AG10803 (cell line): ENCODE measurements at regions not wholly inside any gene's neighbourhood (a gene's known extent, or its start where the extent isn't known, plus 50 kb on each side); places are given as distances from the start of the nearest gene placed in this dataset.
A peak's percentile ranks its signal among the peaks of the same experiment; 100 is the strongest.

Source experiments
- DNase-seq: peaks from one replicate; pipeline ENCODE4 v3.0.0; 2010; ENCODE audit warnings: low read depth
- H3K4me3 ChIP-seq: 2 replicates; pipeline ENCODE4 v1.5.1; 2011; ENCODE audit warnings: mild to moderate bottlenecking, low read length, control low read depth
- TF ChIP-seq, protein P1 (sequence below): conservative IDR thresholded peaks from 2 replicates; pipeline ENCODE4 v1.5.1; 2011; ENCODE audit warnings: mild to moderate bottlenecking, low read length, control low read depth, inconsistent platforms

DNA sequence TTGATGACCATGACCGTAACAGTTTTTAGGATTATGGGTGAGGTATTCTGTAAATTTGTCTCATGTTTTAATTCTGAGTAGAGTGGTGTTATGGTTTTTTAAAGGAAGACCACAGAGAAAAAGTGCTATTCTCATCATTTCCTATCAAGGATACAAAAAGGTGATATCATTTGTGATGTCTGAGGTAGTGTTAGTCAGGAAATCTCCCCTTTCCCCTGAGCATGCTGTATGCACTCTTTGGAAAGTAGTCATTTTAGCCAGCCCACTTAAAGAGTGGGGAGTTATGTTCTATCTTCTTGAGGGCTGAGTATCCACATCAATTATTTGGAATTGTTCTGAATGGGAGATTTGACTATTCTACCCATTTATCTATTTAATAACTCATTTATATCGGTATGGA is 414.2 kb upstream of the SLC14A2 start:
- TF ChIP-seq, protein P1, sequence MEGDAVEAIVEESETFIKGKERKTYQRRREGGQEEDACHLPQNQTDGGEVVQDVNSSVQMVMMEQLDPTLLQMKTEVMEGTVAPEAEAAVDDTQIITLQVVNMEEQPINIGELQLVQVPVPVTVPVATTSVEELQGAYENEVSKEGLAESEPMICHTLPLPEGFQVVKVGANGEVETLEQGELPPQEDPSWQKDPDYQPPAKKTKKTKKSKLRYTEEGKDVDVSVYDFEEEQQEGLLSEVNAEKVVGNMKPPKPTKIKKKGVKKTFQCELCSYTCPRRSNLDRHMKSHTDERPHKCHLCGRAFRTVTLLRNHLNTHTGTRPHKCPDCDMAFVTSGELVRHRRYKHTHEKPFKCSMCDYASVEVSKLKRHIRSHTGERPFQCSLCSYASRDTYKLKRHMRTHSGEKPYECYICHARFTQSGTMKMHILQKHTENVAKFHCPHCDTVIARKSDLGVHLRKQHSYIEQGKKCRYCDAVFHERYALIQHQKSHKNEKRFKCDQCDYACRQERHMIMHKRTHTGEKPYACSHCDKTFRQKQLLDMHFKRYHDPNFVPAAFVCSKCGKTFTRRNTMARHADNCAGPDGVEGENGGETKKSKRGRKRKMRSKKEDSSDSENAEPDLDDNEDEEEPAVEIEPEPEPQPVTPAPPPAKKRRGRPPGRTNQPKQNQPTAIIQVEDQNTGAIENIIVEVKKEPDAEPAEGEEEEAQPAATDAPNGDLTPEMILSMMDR, result no peak
- H3K4me3 ChIP-seq, result no peak overlapping the region
- DNase-seq, result no peak

DNA sequence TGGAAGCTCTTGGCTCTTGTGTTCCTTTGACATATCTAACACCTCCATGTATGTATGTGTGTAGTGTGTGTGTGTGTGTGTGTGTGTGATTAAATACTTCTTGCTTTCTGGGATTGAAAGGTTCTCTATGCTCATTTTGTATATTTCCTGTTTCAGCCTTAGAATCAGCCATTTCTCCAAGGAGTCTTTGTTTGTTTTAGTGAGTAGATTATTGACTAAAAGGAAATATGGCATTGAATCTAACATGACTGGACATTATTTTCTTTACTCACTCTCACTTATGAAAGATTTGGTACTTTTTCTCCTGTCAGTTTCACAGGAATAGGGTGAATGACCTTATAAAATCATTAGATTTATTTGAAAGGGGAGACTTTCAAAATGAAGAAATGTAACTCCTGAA is 413.8 kb upstream of the SLC14A2 start:
- TF ChIP-seq, protein P1, result no peak

GRCh38 chr18:45202061-45202460 is 413.2 kb upstream of the SLC14A2 start:
- TF ChIP-seq, protein P1, result no peak
- no peak overlapping the region for H3K4me3 ChIP-seq
- no peak for DNase-seq

More for the DNA sequence above, 413.8 kb upstream of the SLC14A2 start:
- H3K4me3 ChIP-seq, result no peak overlapping the region
- DNase-seq, result no peak

GRCh38 chr18:45203677-45204076 is 411.6 kb upstream of the SLC14A2 start:
- H3K4me3 ChIP-seq, result no peak overlapping the region
- DNase-seq, result no peak
- TF ChIP-seq, protein P1, result no peak

DNA sequence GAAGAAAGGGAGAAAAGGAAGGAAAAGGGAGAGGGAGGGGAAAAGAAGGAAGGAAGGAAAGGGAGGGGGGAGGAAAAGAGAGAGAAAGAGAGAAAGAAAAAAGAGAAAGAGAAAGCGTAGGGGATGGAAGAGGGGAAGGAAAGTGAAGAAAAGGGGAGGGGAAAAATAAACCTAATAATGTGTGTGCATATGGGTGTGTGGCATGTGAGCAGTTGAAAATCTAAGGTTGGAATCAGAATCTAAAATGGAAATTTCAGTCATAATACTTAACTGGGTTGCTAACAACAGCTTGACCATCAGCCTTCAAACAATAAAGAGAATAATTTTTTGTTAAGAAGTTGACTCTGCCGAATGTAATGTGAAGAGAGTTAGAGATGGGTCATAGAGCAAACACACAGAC is 407.9 kb upstream of the SLC14A2 start:
- H3K4me3 ChIP-seq, result no peak overlapping the region
- TF ChIP-seq, protein P1, result no peak
- no peak for DNase-seq

- no peak overlapping the region for H3K4me3 ChIP-seq
- no peak for DNase-seq
- TF ChIP-seq, protein P1, result no peak
Observed at GRCh38 chr18:45208164-45208563, 407.1 kb upstream of the SLC14A2 start.

DNA sequence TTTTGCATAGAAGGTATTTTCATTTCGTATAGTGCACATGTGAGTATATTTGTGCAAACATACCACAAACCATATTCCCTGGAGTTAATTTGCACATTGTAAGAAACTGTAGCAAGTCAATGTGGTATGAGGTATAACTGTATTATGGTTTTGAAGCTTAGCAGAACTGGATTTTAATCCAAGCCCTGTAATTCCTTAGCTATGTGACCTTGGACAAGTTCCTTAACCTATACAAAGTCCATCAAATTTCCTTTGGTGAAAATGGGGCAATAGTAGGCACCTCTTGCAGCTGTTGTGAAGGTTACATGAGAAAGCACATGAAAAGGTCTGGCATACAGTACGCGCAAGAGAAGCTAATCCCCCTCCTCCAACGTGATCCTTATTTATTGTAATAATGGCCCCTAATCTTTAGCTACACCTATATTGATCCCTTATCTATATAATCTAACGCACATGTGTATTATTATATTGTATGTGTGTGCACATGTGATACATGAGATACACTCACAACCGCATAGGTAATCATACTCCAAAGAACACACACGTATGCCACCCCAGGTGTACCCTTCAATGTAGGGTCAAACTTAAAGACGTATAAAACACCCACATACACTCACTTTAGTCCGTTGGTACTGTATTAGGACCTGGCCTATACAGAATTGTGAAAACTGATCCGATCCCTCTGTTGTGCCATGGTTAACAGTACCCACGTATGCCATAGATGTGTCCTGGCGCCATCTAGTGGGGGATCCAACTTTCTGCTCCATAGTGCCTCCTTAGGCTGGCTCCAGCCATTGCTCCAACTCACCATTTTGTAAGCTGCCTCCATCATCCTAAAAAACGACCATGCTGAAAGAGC is 402.9 kb upstream of the SLC14A2 start:
- TF ChIP-seq, protein P1, result peak; percentile 99
- peak; percentile 69 for DNase-seq
- H3K4me3 ChIP-seq, result no peak overlapping the region
